ENCODE measurements at regions not wholly inside any gene's neighbourhood (a gene's known extent, or its start where the extent isn't known, plus 50 kb on each side); places are given as distances from the start of the nearest gene placed in this dataset.
A peak's percentile ranks its signal among the peaks of the same experiment; 100 is the strongest.

- no peak for DNase-seq (ENCODE audit: low read depth, low spot score)
These were observed 96.9 kb upstream of the GLS start for GRCh38 chr2:190783513-190784263.

- DNase-seq (ENCODE audit: low read depth, low spot score), result no peak
These were observed 95.3 kb upstream of the GLS start for GRCh38 chr2:190785334-190785733.

DNA sequence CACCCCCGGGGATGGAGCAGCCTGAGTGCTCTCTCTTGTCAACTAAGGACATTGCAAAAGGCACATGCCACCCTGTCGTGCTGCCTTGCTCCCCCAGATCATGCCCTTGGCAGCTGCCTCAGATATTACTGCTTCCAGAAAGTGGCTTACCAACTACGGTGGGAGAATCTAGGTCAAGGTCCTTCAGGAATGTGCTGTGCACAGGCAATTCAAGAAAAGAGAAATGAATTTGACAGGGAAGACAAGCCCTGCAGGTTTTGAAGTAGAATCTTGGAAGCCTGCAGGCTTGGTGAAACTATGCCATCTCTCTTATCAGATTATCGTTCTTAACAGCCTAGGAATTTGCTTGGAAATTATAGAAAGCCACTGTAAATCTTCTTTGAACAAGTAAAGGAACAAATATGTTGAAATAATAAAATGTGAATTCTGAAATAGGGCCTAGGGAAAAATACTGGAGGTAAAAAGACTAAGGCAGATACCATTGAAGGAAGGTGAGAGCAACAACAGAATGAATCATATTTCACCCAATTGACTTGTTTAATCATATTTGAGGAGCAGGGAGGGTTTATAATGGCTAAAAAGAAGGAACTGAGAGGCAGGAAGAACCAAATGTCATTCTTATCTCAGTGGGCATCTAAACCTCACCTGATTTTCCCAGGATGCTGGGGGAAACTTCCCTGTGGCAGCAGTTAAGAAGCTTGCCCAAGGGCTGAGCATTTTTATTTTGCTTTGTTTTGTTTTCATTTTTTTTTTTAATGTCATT is 94.0 kb upstream of the GLS start:
- no peak for DNase-seq (ENCODE audit: low read depth, low spot score)

DNA sequence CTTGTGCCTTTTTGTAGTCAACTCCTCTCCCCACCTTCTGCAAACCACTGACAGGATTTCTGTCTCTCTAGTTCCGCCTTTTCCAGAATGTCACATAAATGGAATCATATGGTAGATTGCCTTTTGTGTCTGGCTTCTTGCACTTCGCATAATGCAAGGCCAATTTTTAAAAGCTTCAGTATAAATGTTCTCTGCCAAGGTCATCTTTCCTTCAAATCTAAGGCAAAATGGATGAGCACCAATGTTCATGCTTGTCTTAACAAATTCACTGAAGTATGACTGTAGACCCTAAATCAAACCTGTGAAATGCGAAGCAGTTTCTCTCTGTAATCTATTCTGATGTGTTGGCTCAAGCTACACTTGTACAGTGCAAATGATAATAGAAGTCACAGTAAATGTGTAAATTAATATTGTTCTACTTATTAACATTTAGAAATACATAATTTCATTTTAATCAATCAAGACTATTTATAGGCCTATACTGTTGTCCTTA is 92.8 kb upstream of the GLS start:
- DNase-seq (ENCODE audit: low read depth, low spot score), result no peak

GRCh38 chr2:190789074-190790004 is 91.3 kb upstream of the GLS start:
- DNase-seq (ENCODE audit: low read depth, low spot score), result peak; percentile 19

DNA sequence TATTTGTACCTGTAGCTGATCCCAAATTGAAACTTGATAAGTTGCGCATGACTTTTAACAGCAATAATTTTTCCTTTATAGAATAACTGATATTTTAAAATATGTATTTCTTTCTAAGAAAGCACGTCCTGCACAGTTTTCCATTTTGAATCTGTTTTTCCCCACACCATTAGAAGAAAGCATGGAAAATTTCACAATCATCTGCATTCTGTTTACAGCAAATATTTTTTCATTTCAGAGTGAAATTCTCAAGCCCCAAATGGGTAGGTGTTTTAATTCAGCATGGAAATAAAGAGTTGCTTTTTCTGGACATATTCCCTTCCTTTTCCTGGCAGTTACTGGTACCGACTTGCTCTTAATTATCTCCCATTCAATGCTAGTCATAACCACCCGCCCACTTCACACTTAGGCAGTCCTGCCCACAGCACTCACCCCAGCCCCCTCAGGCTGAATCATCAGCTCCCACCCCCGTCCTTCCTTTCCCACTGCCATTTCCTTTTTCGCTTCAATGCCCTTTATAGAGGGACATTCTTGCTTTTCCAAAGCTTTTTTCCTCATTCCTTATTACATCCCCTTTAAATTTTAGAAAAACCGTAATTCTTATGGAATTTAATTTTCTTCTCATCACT is 89.2 kb upstream of the GLS start:
- DNase-seq (ENCODE audit: low read depth, low spot score), result peak; percentile 80

GRCh38 chr2:190791976-190792575 is 88.5 kb upstream of the GLS start:
- no peak for DNase-seq (ENCODE audit: low read depth, low spot score)

DNA sequence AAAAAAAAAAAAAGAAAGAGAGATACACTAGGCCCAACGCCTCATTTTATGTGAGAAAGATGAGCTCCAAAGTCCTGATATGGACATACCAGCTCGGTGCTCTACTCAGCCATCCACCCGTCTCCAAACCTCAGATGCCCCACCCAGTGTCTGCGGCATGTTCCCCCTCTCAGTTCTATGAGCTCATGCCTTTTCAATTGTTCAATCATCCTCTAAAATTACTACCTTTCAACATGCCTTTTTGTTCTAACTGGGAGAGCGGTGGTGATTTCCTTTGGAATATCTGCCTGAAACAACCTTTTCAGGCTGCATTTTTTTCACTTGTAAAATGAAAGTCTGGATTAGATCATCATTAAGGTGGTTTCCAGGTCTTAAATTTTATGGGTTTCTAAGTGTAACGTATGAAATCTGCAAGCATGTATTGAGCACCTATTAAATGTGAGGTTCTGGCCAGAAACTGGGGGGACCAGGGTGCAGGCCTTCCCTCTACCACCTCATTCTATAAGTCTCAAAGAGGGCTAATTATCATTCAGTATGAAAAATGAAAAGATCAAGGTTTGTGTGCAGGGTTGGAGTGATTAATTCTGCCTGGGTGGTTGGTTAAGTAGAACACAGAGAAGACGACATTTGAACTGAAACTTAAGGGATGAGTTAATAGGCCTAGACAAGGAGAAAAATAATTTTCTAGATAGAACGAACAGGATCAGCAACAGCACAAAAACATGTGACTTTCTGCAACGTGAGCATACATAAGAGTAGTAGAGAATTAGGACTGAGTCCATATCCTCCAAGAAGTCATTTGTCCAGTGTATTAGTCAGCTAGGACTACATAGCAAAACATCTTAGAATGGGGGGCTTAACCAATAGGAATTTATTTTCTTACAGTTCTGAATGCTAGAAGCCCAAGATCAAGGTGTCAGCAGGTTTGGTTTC is 87.4 kb upstream of the GLS start:
- no peak for DNase-seq (ENCODE audit: low read depth, low spot score)

DNA sequence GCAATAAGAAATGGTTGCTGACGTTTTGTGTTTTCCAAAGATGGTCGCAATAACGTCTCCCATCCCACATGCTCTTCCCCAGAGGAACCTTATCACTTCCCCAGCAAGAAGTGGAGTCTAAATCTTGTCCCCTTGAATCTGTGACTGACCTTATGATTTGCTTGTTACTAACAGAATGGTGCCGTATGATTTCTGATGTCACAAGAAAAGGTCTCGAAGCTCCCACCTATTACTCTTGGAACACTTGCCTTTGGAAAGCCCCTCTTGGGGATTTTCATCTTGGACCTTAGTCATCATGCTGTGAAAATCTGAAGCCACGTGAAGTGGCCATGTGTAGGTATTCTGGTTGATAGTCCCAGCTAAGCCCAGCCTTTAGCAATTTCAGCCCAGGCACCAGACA is 86.2 kb upstream of the GLS start:
- no peak for DNase-seq (ENCODE audit: low read depth, low spot score)

DNA sequence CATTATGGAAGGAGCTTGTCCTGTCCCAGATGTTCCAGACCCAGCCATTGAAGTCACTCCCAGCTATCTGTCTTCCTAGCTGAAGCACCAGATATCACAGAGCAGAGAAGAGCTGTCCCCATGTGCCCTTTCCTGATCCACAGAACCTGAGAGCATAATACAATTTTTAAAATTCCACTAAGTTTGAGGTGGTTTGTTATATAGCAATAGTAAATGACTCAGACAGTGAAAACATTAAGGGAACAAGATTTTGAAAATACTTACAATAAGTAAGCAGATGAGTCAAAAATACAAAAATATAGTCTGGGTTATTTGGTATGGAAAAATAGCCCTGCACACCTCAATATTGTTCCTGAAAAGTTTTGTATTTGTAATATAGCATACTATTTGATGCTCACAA is 85.8 kb upstream of the GLS start:
- DNase-seq (ENCODE audit: low read depth, low spot score), result no peak

GRCh38 chr2:190795686-190796085 is 84.9 kb upstream of the GLS start:
- no peak for DNase-seq (ENCODE audit: low read depth, low spot score)

DNA sequence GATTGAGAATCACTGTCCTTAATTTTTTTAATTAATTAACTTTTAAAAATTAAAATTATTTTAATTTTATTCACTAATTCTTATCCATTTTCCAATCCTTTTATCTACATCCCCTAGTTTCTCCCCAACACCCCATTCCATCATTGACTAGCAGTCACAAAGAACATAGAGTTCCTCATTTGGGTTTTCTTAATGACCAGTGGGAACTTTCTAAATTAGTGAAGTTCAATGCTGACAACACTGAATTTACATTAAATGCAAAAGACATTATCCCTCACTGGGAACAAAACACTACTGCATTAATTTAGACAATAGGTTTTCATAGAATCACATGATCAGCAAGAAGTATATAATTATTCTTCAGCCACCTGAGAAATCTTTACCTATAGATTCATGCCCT is 80.6 kb upstream of the GLS start:
- no peak for DNase-seq (ENCODE audit: low read depth, low spot score)

DNA sequence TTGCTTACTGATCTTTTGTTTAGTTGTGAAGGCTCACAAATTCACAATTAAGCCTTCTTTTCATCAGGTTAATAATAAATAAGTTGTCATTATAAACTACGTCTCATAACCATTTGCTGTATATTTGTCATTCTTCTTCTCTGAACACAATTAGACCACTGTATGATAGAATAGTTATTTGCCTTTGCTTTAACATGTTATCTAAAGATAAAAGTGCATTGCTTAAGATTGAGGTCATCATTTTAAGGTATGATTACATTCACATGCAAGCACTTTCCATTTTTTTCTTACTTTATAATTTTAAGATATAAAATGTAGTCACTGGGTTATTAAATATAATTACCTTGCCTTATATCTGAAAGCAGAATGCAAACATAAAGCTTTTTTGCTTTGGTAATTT is 80.1 kb upstream of the GLS start:
- no peak for DNase-seq (ENCODE audit: low read depth, low spot score)

DNA sequence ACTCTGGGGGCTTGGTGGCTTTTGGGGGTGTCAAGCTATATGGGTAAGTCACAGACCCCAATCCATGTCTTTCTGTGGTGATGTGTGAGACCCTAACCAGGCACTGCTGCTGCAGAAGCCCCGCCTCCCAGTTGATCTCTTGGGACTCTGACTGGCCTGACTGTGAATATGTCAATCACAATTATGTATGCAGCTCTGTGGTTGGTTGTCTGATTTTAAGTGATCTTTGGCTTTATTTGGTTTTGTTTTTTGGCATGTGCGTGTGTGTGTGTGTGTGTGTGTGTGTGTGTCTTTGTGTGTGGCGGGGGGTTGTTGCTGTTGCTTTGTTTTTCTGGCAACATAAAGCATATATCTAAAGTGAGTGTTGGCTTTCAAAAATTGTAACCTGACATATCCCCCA is 78.5 kb upstream of the GLS start:
- no peak for DNase-seq (ENCODE audit: low read depth, low spot score)

DNA sequence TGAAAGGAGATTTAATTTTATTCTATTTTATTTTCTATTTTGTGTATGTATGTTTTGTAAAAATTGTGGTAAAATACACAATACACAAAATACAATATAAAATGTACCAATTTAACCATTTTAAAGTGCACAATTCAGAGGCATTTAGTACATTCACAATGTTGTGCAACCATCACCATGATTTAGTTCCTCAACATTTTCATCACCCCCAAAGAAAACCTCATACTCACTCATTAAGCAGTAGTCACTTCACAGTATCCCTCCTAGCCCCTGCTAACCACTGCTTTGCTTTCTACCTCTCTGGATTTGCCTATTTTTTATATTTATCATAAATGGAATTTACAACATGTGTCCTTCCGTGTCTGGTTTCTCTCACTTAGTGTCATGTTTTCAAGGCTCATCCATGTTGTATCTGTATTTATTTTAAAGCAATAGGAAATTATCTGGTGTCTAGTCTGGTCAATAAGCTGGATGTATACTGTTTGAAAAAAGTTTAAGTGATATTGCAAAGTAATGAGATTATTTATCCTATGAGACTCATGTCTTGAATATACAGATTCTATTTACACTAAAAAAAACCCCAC is 77.9 kb upstream of the GLS start:
- no peak for DNase-seq (ENCODE audit: low read depth, low spot score)

- DNase-seq (ENCODE audit: low read depth, low spot score), result no peak
These were observed 76.3 kb upstream of the GLS start for GRCh38 chr2:190804182-190804795.

DNA sequence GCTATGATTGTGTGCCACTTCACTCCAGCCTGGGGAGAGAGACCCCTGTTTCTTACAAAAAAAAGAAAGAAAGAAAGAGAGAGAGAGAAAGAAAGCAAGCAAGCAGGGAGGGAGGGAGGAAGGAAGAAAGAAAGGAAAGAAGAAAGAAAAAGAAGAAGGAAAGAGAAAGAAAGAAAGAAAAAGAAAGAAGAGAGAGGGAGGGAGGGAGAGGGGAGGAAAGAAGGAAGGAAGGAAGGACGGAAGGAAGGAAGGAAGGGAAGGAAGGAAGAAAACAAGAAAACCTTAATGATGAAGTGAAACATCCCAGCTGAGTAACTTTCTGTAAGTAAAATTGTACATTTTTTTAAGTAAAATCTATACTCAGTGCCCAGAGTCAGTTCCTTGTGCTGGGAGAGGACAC is 75.5 kb upstream of the GLS start:
- no peak for DNase-seq (ENCODE audit: low read depth, low spot score)

GRCh38 chr2:190805843-190806242 is 74.8 kb upstream of the GLS start:
- no peak for DNase-seq (ENCODE audit: low read depth, low spot score)

DNA sequence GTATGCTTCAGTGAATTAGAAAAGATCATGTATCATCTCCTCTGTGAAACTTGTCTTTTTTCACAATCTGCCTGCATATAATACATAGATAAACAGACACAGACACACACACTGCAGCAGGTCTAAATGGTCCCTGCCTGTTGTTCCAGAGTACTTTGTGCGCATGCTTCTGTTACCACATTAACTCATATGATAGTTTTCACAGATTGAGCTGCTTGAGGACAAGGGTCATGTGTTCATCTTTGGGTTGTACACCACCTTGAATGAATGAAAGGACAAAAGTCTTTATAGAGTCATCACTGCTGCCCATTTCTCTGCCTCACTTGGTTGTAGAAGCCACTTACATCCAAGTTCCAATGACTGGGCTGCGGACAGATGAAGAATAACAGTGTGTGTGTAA is 72.7 kb upstream of the GLS start:
- no peak for DNase-seq (ENCODE audit: low read depth, low spot score)
